Activated T-helper 2 cell treated with anti-CD3 and anti-CD28 coated beads, Interferon-gamma antibody, Interleukin-2, Interleukin-4, amounts not matched to agents 10 μg/mL and 5 μg/mL and 100 μg/mL, durations not matched to agents 14 hours and 24 hours and 36 hours (primary cell): ENCODE measurements at regions not wholly inside any gene's neighbourhood (a gene's known extent, or its start where the extent isn't known, plus 50 kb on each side); places are given as distances from the start of the nearest gene placed in this dataset.
"Not testable (repeated sequence)": the region's sequence is repeated elsewhere in the genome, so short reads cannot be mapped to it uniquely, and the experiment has no call there.

Experiments used
- DNase-seq: peaks from one replicate; pipeline ENCODE4 v3.0.0; 2021; ENCODE audit warnings: low spot score
- H3K27ac Mint-ChIP-seq: one replicate; pipeline ENCODE4 v1.8.0; 2021; ENCODE audit warnings: mixed read lengths
- H3K27me3 Mint-ChIP-seq: one replicate; pipeline ENCODE4 v1.8.0; 2021; ENCODE audit warnings: low read depth, mixed read lengths
- H3K36me3 Mint-ChIP-seq: one replicate; pipeline ENCODE4 v1.8.0; 2021; ENCODE audit warnings: low read depth, mixed read lengths
- H3K4me1 Mint-ChIP-seq: one replicate; pipeline ENCODE4 v1.8.0; 2021; ENCODE audit warnings: low read depth, mixed read lengths
- H3K4me3 Mint-ChIP-seq: one replicate; pipeline ENCODE4 v1.8.0; 2021; ENCODE audit warnings: low read depth, mild to moderate bottlenecking, moderate library complexity, mixed read lengths
- H3K9me3 Mint-ChIP-seq: one replicate; pipeline ENCODE4 v1.8.0; 2021; ENCODE audit warnings: mixed read lengths
- intact Hi-C: fragments of 100-400 bp; cut with micrococcal nuclease; formaldehyde crosslinking; loops from one replicate; pipeline ENCODE4 v1.15.1; 2023

DNA sequence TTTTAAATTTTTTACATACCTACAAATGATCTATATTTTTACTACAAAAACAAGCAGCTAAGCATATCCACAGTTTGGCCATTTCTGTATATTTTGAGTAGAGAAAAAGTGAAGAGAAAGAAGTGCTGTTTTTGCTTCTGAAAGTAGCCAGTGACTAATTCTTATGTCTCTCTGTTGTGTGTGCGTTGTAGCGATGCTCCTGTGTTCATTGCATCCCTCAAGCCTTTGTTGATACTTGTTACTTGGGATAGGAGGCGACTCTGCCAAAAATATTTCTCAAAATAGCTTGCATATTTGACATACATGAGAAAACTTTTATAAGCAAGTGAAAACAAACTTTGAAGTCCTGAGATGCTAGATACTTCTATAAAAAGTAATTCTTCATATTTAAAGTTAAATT lies 714.1 kb downstream of the FSCB start:
- Mint-ChIP-seq H3K4me1 (no peaks in the 10 kb centered on the region), H3K9me3 (peaks cover 9% of the 10 kb centered on the region), H3K27ac (no peak overlapping the region), H3K4me3 (no peak overlapping the region), H3K27me3 (no peaks in the 10 kb centered on the region), H3K36me3 (no peaks in the 10 kb centered on the region)
- intact Hi-C loops = no loop called here
- DNase-seq = no peak

DNA sequence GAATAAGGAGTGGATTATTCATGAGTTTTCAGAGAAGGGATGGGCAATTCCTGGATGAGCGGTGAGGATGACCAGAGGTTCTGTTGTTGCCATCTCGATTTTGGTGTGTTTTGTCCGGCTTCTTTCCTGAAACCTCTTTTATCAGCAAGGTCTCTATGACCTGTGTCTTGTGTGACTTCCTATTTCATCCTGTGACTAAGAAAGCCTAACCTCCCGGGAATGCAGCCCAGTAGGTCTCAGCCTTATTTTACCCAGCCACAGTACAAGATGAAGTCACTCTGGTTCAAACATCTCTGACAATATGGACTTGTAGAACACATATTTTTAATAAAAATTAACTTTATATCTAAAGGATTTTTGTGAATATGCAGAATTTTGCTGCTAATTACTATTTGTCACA lies 716.4 kb downstream of the FSCB start:
- Mint-ChIP-seq H3K27me3 (no peaks in the 10 kb centered on the region), H3K4me3 (no peak overlapping the region), H3K4me1 (no peaks in the 10 kb centered on the region), H3K36me3 (no peaks in the 10 kb centered on the region), H3K9me3 (peaks cover 15% of the 10 kb centered on the region), H3K27ac (no peak overlapping the region)
- DNase-seq = no peak
- intact Hi-C loops = no loop called here

DNA sequence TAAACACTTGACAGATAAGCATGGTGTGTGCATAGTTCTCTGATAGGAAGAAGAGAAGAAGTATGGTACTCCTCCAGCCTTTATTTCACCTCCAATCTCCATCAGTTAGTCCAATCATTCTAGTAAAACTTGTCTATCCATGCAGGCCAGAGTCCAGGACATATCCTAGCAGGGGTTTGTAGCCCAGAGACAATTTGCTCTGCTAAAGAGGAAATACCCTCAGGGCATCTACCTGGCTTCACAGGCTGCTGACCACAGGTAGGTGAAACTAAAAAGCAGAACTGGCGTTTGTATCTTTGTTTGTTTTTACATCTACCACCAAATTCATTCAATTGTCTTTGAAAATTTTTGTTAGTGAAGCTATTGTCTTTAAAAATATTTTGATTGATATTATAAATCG lies 717.6 kb downstream of the FSCB start:
- intact Hi-C loops = no loop called here
- DNase-seq = no peak
- H3K36me3 Mint-ChIP-seq = no peaks in the 10 kb centered on the region
- H3K9me3 Mint-ChIP-seq = peaks cover 17% of the 10 kb centered on the region
- no peaks in the 10 kb centered on the region for H3K27me3 Mint-ChIP-seq
- H3K4me3 Mint-ChIP-seq = no peak overlapping the region
- no peak overlapping the region for H3K27ac Mint-ChIP-seq
- H3K4me1 Mint-ChIP-seq = no peaks in the 10 kb centered on the region

DNA sequence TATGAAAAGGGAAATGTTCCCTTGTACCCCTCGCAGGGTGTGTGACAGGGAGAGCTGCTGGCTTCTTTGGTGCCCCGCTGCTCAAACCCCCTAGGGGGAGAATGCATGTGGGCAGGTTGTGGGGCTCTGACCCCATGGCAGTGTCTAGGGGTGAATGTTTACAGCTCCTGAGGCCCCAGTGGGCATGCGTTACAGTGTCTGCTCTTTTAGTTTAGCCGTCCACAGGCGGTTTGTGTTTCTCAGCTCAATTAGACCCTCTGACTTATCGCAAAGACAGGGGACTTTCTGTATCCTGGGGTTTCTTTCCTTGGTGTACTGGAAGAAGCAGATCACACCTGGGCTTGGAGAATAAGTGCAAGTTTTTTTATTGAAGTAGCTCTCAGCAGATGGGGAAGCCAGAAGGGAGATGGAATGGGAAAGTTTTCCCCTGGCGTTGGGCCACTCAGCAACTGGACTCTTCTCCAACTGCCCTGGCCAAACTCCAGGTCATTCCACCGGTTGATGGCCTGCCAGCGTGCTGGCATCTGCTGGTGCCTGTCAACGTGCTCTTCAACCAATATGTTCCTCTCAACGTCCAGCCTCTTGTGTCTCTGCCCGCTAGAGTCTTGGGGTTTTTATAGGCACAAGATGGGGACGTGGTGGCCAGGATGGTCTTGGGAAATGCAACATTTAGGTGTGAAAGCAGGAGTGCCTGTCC lies 720.9 kb downstream of the FSCB start:
- Mint-ChIP-seq H3K4me1 (no peaks in the 10 kb centered on the region), H3K9me3 (peaks cover 30% of the 10 kb centered on the region), H3K27me3 (no peaks in the 10 kb centered on the region), H3K4me3 (no peak overlapping the region), H3K27ac (no peak overlapping the region), H3K36me3 (no peaks in the 10 kb centered on the region)
- intact Hi-C loops = no loop called here
- DNase-seq = no peak

DNA sequence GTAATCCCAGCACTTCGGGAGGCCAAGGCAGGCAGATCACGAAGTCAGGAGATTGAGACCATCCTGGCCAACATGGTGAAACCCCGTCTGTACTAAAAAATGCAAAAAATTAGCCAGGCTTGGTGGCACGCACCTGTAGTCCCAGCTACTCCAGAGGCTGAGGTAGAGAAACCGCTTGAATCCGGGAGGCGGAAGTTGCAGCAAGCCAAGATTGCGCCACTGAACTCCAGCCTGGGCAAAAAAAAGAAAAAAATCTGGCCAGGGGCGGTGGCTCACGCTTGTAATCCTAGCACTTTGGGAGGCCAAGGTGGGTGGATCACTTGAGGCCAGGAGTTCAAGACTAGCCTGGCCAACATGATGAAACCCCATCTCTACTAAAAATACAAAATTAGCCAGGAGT lies 722.7 kb downstream of the FSCB start:
- H3K36me3 Mint-ChIP-seq, H3K4me1 Mint-ChIP-seq, H3K27ac Mint-ChIP-seq, DNase-seq, H3K27me3 Mint-ChIP-seq, H3K4me3 Mint-ChIP-seq, intact Hi-C loops: not testable (repeated sequence)
- peaks cover 37% of the 10 kb centered on the region for H3K9me3 Mint-ChIP-seq

DNA sequence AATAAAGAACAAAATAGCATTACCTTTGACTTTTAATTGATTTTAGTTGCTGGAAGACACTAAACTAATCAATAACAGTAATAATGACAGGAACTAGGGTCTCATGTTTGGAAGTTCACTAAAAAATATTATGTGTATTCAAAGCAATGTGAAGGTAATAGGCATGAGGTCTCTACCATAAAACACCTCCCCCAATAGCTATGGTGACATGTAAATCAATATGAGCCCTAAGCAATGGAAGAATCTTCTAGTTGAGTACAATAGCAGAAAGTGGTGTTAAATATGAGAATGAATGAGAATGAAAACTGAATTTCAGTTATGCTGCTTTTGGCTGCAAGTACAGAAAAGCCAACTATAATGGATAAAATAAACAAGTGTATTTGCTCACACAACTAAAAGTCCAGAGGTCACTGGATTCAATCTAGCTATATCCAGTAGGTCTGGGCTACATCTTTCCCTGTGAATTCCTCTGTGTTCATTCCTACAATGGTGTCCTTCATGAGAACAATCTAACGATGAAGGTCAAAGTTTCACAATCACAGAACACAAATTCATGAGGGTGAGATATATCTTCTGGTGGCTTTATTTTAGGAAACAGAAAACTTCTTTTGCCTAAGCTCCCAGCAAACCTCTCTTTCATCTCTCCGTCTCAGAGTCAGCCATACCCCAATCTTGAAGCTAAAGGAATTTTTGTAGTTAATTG lies 728.0 kb downstream of the FSCB start:
- no peaks in the 10 kb centered on the region for H3K4me1 Mint-ChIP-seq
- no peaks in the 10 kb centered on the region for H3K36me3 Mint-ChIP-seq
- H3K27ac Mint-ChIP-seq = no peak overlapping the region
- H3K4me3 Mint-ChIP-seq = no peak overlapping the region
- peaks cover 54% of the 10 kb centered on the region for H3K9me3 Mint-ChIP-seq
- intact Hi-C loops = no loop called here
- no peaks in the 10 kb centered on the region for H3K27me3 Mint-ChIP-seq
- DNase-seq = no peak

DNA sequence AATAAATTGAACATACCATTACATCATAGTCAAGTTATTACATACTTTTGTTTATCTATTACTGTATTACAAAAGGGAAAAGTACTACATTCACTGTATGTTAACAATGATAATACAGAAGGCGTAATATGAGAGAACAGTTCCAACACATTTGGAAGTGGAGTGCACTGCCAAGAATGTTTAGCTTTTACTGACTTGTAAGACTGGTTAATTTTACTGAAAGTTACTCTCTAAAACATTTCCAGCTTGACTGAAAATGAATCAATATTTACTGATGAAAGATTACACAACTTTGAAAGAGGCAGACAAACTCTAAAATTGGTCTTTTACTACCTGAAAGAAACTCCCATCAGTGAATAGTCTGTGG lies 728.5 kb downstream of the FSCB start:
- H3K27me3 Mint-ChIP-seq = no peaks in the 10 kb centered on the region
- no peak overlapping the region for H3K4me3 Mint-ChIP-seq
- peaks cover 54% of the 10 kb centered on the region for H3K9me3 Mint-ChIP-seq
- no peak for DNase-seq
- no peaks in the 10 kb centered on the region for H3K36me3 Mint-ChIP-seq
- no peak overlapping the region for H3K27ac Mint-ChIP-seq
- H3K4me1 Mint-ChIP-seq = no peaks in the 10 kb centered on the region
- intact Hi-C loops = no loop called here

DNA sequence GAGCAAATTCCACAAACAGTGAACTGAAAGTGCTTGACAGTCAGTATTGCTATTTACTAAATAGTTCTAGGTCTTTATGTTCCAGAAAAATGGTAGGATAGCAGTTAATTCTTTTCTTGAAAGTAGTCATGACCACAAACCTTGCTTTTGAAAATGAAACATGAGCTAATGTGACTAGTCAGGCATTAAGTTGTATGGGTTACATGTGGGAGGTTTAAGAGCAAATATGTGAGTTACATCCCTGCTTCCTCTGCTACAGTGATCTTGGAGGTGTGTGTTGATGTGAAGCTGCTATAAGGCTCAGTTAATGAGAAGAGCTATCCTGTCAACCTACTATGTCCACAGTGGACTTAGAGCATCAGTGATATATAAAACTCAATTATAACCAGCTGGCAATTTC lies 741.6 kb downstream of the FSCB start:
- Mint-ChIP-seq H3K27me3 (no peaks in the 10 kb centered on the region), H3K4me1 (no peaks in the 10 kb centered on the region), H3K36me3 (no peaks in the 10 kb centered on the region), H3K27ac (no peak overlapping the region), H3K9me3 (peaks cover 29% of the 10 kb centered on the region), H3K4me3 (no peak overlapping the region)
- intact Hi-C loops = no loop called here
- no peak for DNase-seq

DNA sequence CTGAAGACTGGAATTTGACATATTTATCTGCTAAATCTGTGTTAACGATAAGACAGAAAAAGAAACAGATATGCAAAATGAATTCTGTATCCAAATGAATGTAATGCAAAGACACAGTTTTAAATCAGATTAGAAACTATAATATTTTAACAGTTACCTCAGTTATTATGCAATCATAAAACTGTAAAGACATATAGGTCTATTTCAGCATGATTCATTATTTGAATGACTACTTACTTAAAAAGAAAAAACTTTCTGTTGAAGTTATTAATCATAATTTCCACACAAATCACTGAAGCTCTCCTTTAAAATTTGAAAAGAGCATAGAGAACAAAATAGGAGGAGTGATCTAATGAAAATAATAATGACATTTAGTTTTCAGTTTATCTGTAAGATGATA lies 742.6 kb downstream of the FSCB start:
- Mint-ChIP-seq H3K27me3 (no peaks in the 10 kb centered on the region), H3K4me1 (no peaks in the 10 kb centered on the region), H3K27ac (no peak overlapping the region), H3K36me3 (no peaks in the 10 kb centered on the region), H3K9me3 (peaks cover 30% of the 10 kb centered on the region), H3K4me3 (no peak overlapping the region)
- intact Hi-C loops = no loop called here
- DNase-seq = no peak

DNA sequence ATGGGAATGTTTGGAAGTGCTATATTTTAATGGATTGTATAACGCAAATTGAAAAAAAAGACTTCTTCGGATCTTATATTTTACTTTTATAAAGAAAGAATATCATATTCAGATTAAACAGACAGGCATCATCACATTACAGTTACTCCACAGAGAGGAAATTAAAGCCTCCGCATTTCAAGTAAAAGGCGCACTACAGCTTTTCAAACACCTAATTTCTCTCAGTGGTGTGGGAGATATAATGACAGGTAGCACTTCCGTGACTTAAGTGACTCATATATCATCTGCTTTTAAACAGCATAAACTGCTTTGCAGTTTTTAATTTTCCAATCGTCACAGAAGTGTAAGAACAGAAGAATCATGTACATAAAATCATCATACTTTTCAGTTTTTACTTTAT lies 751.4 kb downstream of the FSCB start:
- no peak for DNase-seq
- intact Hi-C loops = no loop called here
- no peaks in the 10 kb centered on the region for H3K4me1 Mint-ChIP-seq
- H3K4me3 Mint-ChIP-seq = no peak overlapping the region
- H3K27ac Mint-ChIP-seq = no peak overlapping the region
- H3K27me3 Mint-ChIP-seq = no peaks in the 10 kb centered on the region
- peaks cover 37% of the 10 kb centered on the region for H3K9me3 Mint-ChIP-seq
- no peaks in the 10 kb centered on the region for H3K36me3 Mint-ChIP-seq

DNA sequence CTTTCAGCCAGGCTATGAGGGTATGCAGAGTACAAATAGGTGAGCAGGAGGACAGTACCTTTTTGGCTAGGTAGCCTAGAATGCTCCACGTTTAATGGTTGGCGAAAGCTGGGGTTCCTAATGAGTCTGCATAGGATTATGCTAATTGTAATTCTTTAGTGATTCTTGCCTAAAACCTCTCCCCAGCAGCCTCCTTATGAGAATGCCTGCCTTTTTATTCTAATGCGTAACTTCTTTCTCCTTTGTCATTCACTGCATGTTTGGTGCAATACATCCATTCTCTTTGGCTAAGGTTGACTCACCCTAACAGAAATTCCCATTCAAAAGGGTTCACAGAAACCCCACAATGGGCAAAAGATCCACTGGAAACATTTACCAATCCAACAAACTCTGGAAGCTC lies 752.2 kb downstream of the FSCB start:
- Mint-ChIP-seq H3K36me3 (no peaks in the 10 kb centered on the region), H3K4me3 (no peak overlapping the region), H3K9me3 (peaks cover 33% of the 10 kb centered on the region)

DNA sequence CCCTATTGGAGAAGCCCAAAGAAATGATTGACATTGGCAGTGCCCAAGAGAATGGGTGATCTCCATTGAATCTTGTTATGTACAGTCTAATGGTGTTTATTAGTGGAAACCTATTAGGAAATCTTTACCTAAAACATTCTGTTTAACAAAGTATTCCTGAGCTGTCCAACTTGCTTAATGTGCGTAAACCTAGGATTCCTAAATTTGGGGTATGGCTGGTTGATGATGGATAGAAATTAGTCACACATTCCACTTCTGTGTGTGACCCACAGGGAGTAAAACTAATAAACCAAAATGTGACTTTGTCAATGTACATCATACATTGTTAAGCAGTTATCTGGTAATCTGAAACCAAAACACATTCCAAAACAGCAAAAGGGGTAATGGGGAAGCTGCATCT lies 761.3 kb downstream of the FSCB start:
- H3K27me3 Mint-ChIP-seq = no peaks in the 10 kb centered on the region
- no peak overlapping the region for H3K4me3 Mint-ChIP-seq
- intact Hi-C loops = no loop called here
- DNase-seq = no peak
- no peak overlapping the region for H3K27ac Mint-ChIP-seq
- H3K9me3 Mint-ChIP-seq = peaks cover 19% of the 10 kb centered on the region
- no peaks in the 10 kb centered on the region for H3K4me1 Mint-ChIP-seq
- H3K36me3 Mint-ChIP-seq = no peaks in the 10 kb centered on the region

More for the DNA sequence above, 752.2 kb downstream of the FSCB start:
- H3K27me3 Mint-ChIP-seq = no peaks in the 10 kb centered on the region
- no peak for DNase-seq
- no peak overlapping the region for H3K27ac Mint-ChIP-seq
- intact Hi-C loops = no loop called here
- H3K4me1 Mint-ChIP-seq = no peaks in the 10 kb centered on the region

DNA sequence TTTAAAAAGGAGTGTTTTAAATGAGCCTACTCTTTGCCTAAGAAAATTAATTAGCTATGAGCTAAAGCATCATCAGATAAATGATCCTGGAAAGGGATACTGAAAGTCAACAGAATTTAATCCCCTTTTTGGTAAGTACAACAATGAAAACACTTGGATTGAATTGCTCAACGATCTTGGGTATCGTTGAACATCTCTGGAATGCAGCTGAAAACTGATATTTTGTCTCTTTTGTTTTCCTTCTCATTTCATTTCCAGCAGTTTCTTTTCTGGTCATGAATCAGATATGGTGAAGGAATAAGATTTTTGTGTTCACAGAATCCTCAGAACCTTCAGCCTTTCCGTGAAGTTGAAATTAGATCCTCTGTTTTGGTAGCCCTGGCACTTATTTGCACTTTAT lies 771.2 kb downstream of the FSCB start:
- no peak overlapping the region for H3K4me3 Mint-ChIP-seq
- H3K27me3 Mint-ChIP-seq = no peaks in the 10 kb centered on the region
- no peak overlapping the region for H3K27ac Mint-ChIP-seq
- intact Hi-C loops = no loop called here
- H3K9me3 Mint-ChIP-seq = peaks cover 17% of the 10 kb centered on the region
- no peaks in the 10 kb centered on the region for H3K4me1 Mint-ChIP-seq
- no peak for DNase-seq
- no peaks in the 10 kb centered on the region for H3K36me3 Mint-ChIP-seq
